Inflammatory macrophage treated with lipopolysaccharide for 4 hours (primary cell): ENCODE measurements at regions not wholly inside any gene's neighbourhood (a gene's known extent, or its start where the extent isn't known, plus 50 kb on each side); places are given as distances from the start of the nearest gene placed in this dataset.
"Not testable (repeated sequence)": the region's sequence is repeated elsewhere in the genome, so short reads cannot be mapped to it uniquely, and the experiment has no call there.

Experiments used
- DNase-seq: peaks from one replicate; pipeline ENCODE4 v3.0.0-alpha.2; 2020

DNA sequence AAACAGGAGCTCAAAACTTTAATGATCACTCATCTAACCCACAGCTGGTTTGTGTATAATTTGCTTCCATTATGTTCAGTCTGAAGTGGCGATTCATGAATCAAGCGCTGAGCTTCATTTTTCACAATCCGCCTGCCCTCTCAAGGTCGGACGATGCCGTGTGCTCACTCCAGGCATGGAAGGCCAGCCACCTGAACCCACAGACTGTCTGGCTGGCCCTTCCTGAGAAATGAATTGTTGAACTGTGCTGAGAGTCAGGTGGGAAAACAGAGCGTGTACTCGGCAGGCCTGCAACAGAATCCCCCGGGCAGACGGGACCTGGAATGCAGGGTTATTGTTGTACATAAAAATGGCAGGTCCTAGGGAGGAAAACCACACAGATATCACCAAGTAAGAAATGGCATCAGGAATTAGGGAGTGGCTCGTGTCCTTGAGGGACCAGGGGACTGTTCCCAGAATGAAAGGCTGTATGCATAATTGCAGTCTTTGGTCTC lies 375.7 kb downstream of the IRX2 start:
- DNase-seq = no peak

DNA sequence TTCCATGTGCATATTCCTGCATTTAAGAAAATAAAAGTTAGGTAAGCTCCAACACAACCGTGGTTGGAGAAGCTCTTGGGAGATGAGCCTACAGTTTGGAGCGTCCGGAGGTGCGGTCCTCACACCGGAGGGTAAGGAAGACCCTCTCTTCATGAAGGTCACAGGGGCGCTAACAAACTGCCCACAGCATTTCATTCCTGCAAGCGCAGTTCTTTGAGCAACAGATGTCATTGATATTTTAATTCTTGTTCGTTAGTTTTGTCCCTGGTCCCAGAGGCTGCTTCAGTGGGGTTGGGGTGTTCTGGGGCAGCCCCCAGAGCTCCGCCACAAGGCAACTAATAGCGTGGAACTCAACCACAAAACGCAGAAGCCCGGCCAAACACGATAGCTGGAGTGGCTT lies 376.2 kb downstream of the IRX2 start:
- DNase-seq = no peak

DNA sequence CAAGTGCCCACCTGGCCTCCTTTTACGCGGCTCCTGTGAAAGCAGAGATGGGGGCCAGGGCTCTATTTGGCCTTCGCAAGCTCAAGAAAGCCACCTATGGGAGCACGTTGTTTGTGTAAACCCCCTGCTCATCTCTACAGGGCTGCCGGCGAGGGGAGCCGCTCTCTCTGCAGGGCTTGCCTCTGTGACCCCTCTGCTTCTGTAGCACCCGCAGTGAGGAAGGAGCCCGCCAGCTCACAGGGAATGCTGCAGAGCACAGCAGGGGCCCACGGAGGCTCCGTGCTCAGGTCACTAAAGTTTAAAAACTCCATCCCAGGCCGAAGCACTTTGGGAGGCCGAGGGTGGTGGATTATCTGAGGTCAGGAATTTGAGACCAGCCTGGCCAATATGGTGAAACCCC lies 376.8 kb downstream of the IRX2 start:
- DNase-seq = no peak

DNA sequence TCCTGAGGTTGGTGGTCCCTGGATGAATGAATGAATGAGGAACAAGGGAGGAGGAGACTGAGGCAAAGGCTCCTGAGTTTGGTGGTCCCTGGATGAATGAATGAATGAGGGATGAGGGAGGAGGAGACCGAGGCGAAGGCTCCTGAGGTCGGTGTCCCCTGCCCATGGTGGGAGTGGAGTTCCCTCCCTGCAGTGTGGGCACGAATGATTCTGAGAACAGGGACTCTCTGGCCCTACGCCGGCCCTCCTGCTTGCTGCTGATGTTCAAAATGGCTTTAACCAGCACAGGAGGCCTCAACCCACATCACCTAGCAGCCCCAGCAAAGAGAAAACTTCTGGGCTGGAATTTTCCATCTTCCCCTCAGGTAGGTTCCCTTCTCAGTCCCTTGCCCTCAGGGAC lies 377.8 kb downstream of the IRX2 start:
- DNase-seq = no peak

DNA sequence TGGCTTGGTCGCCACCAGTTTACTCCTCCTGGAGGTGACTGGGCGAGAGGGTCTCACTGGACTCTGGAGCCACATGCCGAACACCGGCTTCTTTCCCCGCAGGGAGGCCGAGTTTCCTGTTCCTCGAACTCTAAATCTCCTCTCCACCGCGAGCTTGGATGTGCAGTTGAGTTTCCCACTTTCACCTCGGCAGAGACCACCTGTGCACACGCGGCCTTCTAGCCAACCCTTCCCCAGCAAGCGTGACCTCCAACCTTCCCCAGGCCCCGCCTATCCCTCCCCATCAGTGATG lies 380.1 kb downstream of the IRX2 start:
- DNase-seq = no peak

DNA sequence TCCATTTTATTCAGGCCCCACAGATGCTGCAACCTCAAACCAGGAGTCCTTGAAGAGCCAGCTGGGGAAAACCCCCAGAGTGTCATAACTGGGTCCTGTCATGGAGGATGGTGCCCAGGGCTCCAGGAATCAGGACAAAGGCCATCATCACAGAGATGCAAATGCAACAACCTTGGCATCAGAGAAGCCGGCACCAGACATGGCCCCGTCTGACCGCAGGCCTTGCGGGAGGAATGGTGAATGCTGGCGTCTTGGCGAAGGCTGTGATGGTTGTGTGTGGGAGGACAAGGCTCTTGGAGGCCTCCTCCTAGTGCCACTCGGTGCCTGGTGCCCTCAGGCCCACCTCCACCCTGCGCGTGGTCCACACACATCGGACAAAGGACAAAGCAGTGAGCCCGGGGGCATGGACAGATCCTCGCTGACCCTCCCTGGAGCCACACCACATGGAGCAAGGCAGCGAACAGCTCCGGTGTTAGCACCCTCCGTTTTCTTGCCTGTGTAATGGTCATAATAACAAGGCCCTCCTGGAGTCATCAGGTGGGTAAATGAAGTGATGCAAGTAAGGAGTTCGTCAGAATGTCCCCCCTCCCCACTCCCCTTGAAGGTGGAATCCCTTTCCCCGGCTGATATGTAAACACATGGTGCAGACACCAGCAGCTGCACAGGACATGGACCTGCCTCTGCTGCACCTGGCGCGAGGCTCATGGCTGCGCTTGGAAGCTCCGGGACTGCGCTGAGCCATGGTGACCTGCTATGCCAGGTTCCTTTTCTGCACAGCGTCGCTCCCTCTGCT lies 380.7 kb downstream of the IRX2 start:
- DNase-seq = no peak

DNA sequence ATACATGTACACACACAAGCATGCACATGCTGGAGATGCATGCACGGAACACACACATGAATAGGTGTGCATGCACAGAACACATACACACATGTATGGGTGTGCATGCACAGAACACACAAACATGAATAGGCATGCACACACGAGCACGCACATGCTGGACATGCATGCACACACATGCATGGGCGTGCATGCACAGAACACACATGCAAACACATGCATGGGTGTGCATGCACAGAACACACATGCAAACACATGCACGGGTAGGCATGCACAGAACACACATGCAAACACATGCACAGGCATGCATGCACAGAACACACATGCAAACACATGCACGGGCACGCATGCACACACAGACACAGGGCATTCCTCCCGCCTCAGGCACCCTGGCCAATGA lies 382.3 kb downstream of the IRX2 start:
- DNase-seq = no peak

DNA sequence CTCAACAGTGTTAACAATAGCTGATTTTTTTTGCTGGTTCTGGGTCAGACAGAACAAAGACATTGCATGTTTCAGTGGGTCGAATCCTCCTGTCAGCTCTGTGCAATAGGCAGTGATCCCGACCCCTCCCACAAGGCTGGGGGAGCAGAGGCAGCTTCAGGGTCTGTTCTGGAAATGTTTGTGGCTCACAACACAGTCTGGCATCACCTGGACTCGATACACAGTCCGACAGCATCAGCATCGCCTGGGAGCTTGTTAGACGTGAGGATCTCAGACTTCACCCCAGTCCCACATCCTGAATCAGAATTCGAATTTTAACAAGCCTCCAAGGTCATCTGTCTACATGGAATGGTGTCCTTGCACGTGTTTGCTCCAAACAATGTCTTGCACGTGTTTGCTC lies 384.7 kb downstream of the IRX2 start:
- DNase-seq = no peak

DNA sequence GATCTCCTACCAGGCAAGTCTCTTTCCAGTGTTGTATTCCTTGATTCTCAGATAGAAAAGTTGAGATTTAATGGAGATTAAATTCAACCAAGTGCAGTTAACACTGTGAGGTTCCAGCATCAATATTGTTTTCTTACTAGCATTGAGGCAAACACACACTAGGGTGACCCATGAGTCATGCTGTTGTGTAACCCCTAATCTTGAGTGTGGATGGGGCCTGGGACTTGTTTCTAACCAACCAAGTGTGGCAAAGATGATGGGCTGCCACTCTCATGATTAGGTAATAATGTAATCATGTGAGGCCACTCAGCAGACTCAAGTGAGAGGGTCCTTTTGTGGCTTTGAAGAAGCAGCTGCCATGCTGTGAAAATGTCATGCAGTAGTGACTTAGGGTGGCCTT lies 394.2 kb downstream of the IRX2 start:
- no peak for DNase-seq

DNA sequence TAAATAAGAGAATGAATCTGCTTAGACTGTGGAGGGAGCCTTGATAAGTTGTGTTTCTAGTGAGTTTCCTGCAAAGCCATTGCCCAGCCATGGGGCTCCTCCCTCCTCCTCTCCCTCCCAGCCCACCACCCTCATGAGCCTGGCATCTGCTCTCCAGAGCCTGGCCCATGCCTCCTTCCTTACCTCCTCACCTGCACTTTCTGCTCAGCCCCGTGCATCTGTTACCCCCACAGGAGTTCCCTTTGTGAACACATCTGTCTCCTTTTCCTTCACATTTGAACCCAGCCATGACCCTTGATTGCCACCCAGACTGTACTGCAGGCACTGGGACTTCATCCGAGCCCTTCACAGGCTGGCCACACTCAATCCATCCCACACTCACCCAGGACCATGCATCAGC lies 395.6 kb downstream of the IRX2 start:
- no peak for DNase-seq

DNA sequence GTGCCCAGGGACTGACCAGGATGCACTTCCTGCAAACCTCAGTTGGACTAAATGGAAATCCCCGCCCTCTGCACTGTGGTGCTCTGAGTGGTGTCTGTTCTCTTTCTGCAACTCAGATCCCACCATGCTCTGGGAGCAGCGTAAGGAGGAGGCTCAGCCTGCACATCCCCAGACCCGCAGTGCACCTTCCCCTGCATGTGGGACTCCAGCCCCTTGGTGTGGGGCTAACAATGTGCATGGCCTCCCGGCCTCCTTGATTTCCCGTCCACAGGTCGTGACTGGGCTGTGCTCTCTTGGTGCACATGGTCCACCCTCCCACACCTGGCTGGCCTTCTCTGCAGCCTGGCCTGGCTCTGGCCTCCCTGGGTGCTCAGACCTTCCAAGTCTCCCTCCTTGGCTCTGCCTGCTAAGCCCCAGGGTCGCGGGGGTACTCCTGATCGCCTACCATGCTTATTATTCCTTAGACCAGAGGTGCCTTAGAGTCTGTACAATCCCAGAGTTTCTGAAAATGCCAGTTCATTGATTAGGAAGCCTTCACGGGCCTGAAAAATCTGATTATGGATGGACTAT lies 397.5 kb downstream of the IRX2 start:
- no peak for DNase-seq

DNA sequence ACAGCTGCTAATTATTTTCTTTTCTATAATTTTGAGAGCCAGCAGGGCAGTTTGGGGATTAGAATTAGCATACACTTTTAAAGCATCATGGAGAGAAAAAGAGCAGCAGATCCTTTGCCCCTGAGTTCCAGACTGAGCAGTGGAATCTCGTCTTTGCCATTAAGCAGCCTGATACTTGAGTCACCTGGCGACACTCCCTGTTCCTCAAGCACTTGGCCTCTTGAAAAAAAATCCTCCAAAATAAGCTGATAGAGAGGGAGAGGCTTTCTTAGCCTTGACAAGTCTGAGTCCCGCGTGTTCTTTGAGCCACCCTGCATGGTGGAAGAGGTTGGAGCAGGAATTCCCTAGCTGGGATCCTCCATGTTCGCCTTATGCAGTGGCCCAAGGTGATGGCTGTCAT lies 398.3 kb downstream of the IRX2 start:
- DNase-seq = no peak

DNA sequence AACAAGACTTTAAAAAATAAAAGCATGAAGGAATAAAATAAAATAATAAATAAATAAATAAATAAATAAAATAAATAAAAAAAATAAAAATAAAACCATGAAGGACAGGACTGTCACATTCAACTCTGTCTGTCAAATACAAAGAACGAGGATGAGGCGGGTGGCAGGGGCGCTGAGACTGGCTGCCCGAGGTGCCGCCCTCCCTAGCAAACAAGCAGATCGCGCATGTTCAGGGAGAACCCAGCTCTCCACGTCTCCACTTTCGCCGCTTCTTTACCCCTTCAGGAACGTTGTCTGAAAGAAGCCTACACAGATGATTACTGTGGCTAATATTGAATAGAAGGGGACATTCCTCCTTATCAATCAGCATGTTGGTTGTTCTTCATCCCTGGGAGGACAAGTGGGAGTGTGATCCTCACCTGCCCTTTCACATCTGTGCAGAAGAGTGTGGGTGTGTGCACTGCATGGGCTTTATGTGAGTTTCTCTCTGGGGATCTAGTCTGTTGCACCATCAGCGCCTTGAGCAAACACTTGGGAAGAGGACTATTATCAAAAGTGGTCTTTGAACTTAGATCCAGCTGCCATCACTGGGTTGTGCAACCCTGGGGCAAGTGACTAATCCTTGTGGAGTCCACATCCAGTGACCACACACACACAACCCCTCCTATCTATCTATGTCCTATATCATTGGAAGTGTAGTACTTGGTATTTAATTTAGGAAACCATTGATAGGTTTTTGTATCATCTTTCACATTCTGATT lies 399.2 kb downstream of the IRX2 start:
- DNase-seq = no peak

DNA sequence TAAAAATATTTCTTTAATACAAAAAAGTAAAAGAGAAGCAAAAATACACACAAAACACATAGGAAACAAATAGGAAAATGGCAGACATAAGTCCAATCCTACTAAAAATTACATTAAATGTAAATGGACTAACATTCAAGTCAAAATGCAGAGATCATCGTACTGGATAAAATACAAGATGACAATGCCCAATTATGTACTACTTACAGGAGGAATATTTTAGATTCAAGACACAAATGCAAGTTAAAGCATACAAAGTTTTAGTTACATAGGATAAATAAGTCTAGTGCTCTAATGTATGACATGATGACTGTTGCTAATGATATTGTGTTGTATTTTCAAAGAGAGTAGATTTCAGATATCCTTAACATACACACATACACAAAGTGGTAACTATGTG lies 401.7 kb downstream of the IRX2 start:
- DNase-seq = not testable (repeated sequence)

DNA sequence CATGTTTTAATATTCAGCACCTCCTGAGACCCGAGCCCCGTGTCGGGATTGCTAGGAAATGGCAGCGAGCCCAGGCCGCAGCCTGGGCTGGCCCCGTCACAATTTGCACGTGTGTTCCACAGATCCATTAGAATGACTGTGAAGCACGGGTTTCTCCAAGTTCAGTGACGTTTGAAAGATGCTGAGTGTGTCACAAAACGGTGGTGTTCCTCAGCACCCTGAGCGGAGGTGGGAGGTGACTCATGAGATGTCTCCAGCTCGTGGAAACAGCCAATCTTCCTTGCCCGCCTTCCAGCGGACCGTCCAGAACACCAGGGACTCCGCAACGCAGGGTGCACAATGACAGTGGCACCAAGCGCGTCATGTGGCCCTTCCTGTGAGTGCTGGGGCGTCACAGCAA lies 412.8 kb downstream of the IRX2 start:
- no peak for DNase-seq

DNA sequence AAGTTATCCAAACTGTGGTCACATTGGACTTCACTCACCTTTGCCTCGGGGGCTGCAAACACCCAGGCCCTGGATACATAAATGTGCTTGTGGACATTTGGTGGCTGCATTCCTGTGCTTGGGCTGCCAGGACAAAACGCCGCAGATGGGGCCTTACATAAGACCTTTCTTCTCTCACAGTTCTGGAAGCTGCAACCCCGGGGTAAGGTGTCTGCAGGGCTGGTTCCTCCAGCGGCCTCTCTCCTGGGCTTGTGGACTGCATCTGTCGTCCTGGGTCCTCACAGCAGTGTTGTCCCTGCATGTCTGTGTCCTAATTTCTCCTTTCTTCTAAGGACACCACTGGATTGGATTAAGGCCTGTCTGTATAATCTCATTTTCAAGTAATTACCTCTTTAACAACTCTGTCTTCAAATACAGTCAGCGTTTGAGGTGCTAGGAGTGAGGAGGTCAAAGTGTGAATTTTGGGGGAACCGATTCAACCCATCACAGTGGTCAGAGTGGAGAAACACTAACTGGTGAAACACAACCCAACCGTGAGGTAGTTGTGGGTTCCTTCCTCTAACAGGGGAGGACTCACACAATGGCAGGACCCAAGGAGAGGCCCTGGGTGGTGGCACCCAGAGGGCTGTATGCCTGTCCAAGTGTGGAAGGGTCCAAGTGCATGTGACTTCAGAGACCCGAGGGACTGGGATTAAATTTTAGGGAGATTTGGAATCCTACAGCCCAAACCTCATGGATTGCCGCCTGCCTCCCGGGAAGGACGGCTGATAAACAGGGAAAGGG lies 415.6 kb downstream of the IRX2 start:
- no peak for DNase-seq

DNA sequence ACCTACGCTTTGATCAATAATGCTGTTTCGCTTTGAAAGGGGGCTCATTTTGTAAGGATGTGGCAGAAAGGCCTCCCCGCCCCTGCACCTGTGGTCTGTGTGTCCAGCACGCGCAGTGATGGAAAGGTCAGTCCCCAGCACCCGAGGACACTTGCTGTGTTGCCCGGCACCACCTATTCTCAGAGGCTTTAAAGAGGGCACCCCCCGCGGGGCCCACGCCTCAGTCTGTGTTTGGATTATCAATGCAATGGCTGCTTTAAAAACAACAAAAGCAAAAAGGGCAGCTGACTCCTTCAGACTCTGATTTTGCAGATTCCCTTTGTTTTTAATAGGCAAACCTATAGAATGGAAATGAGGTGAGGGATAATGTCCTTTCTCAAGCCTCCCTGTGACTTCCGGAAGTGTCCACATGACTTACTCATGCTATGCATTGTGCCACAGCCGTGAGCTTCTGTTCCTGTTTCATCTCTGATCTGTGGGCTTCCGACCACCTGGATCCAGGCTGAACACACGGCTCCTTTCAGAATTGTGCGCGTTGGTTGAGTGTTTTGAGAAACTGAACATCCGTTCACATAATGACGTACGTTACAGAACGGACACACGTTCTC lies 416.2 kb downstream of the IRX2 start:
- no peak for DNase-seq

DNA sequence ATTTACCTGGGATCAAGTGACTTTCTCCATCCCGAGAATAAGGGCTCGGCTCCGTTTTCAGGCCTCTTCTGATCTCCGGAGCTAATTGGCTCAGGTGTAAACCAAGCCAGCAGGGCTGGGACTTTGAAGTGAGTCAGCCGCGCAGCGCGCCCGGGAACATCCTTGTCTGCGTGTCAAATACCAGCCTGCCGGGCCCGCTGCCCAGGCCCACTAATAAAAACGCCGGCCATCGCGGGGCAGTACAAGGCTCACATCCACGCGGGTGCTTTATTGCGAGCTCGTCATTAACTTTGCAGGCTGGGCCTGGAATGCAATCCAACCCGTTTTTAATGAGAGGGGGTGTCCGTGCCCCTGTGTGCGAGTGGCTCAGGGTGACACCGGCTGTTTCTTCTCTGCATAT lies 416.8 kb downstream of the IRX2 start:
- no peak for DNase-seq

DNA sequence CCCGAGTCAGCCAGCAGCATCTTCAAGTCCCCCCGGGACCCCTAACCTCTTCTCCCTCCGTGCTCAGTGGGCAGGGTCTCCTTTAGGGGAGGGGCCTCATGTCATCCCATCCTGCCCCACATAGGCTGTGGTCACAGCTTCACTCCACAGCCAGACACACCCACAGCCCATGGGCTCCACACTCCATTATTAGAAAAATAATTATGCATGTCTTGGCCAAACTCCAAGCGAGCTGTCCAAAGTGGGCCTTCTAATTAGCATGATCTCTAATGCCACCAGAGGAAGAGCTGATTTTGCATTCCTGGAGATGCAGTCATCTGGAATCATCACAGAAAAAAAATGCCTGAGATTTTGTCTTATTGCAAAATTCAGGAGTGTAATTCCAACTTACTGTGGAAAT lies 418.2 kb downstream of the IRX2 start:
- DNase-seq = no peak

DNA sequence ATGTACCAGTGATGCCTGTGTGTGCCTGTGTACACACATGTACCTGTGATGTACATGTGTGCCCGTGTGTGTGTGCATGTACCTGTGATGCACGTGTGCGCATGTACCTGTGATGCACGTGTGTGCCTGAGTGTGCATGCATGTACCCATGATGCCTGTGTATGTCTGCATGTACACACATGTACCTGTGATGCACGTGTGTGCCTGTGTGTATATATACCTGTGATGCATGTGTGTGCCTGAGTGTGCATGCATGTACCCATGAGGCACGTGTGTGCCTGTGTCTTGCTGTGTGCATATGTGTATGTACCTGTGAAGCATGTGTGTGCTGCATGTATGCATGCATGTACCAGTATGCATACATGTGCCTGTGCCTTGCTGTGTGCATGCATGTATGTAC lies 419.0 kb downstream of the IRX2 start:
- no peak for DNase-seq

DNA sequence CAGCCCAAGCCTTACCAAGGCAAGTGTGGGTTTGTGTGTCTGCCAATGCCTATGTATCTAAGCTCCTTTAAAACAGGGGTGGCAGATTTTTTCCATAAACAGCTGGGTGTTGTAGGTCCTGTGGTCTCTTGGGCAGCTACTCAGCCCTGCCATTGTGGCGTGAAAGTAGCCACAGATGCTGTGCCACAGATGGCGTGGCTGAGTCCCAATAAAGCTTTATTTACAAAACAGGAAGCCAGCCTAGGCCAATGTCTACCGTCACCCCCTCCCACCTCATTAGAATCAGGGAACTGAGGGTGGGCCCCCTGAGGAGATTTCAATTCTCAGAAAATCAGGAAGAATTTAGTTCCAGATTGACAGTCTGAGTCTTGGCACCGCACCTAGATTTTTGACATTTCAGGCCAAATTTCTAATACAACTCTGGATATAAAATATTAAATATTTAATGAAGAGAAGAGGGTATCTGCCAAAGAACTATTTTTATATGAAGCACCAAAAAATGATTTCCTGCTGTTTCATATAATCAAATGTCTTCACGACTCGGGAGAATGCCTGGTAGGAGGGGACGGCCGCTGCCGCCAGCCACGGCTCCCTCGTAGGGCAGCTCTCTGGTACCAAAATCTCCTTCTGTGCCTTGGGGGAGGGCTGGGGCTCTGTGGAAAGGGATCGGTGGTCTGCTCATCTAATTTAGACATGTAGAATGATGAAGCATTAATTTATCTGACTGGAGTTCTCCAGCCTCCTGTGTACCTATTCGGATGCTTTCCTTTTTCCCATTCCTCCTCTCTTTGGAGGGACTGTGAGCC lies 420.9 kb downstream of the IRX2 start:
- DNase-seq = no peak

DNA sequence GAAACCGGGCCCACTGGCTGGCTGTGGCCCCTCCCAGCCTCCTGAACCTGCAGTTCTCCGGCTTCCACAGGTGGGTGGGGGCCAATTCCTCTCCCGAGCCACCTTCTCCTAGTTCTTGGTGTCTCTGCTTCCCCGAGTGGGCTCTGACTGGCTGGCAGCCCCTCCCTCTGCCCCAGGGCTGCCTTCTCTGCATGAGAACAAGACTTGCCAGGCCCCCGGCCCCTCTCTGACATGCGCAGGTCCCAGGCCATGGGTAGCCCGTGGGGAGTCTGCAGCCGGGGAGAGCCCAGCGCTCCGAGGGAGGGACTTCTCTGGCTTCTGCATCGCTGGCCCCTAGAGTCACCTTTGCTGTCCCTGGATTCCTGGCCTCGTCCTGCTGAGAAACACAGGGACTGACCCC lies 421.7 kb downstream of the IRX2 start:
- DNase-seq = no peak
